CD4-positive, alpha-beta T cell treated with Interleukin-17A for 1 hour (primary cell): ENCODE measurements at regions not wholly inside any gene's neighbourhood (a gene's known extent, or its start where the extent isn't known, plus 50 kb on each side); places are given as distances from the start of the nearest gene placed in this dataset.

Experiments
- DNase-seq: peaks from one replicate; pipeline ENCODE4 v3.0.0-alpha.2; 2020

DNA sequence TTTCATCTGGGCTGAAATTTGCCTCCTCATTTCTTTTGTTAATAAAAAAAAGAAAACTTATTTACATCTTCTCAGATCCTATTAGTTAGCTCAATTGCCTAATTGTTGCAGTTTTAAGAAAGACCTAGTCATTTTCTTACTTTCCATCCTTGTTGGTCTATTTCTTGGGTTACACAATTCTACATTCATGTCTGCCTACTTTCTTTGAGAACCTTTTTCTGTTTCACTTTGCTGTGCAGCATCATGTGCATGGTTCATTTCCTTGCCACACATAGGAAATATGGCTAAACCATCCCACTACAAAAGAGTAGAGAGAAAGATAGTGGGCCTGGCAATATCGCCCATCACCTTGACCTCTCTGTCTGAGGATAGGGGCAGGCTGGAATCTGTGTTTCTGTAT lies 780.7 kb upstream of the FANCL start:
- no peak for DNase-seq

DNA sequence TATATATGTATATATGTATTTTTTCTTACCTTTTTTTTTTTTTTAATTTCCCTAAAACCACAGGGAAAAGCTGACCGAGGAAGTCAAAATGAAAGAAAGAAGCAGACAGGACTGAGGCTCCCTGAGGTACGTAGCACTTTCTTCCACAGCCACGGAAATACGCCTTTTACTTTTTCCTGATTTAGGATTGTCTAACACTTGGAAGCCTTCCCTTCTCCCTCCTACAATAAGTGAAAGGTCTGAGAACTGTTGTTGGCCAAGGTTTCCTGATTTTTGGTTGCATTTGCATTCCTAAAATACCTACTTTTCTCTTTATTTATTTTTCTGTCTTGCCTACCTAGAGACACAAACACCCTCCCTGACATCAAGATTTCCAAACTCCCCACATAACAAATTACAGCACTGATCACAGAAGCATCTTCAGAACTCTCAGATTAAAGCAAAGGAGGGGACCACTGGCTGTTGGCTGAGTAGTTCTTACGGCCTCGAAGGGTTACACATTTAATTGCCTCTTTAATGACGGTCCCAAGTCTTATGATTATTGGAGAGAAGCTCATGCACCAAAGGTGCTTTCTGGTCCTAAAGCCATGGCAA lies 778.5 kb upstream of the FANCL start:
- no peak for DNase-seq

DNA sequence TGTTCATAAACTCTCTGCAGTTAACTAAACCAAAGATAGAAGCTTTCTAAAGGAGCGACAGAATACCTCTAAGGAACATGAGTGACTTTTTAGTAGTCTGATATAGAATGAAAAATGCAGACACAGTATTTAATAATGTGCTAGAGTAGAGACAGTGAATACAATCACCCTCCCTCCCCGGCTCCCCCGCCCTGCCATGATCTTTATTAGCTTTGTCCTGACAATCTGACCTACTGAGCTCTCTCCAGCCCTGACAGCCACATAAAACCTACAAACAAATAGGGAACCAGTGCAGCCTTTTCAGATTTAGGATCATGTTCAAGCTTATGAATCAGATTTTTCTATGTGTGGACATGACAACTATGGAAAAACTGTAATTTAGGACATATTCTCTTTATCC lies 777.6 kb upstream of the FANCL start:
- no peak for DNase-seq

DNA sequence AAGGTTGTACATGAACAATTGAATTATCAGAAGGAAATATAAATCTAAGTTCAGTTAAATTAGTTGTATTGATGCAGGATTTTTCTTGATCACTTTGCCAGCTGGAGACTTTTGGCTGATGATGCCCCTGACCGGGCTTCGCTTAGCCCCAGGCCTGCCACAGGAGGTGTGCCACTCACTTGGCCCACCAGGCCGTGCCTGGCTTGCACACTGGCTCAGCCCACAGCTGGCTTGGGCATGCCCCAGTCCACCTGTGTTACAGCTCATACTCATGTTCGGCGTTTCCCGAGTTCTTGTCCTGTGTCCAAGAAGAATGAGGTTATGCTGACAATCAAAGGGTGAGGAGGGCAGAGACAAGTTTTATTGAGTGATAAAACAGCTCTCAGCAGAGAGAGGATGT lies 773.9 kb upstream of the FANCL start:
- no peak for DNase-seq

DNA sequence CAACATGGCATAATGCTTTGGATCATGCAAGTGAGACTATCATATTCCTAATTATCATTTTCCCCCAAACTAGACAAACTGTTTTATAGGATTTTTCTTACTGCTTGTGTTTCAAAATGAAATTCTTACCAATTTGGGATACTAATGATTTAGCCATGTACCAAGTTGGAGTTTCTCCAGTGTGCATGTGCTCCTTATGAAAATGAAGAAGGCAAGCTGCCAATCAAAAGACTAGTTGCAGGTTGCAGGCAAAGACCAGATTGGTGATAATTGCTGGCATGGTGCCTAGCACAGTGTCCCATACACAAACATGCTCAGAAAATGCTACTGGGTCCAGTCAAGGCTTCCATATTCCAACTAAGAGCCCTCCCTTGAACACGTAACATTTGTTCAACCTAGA lies 771.8 kb upstream of the FANCL start:
- DNase-seq, result no peak

DNA sequence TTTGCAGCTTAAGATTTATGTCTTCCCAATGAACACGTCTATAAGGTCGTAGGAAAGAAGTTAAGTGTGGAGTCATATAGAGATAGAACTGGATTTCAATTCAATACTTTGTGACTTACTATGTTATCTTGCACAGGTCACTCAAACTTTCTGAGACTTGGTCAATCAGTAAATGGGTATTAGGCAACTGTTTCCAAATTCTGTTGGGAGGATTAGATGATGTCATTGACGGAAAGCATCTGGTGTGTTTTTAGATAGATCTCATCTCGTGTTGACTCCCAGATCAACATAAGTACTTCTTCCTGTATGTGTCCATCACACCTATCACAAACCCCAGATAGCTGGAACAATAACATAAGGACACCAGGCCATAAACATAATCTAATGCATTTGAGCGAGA lies 771.1 kb upstream of the FANCL start:
- no peak for DNase-seq

DNA sequence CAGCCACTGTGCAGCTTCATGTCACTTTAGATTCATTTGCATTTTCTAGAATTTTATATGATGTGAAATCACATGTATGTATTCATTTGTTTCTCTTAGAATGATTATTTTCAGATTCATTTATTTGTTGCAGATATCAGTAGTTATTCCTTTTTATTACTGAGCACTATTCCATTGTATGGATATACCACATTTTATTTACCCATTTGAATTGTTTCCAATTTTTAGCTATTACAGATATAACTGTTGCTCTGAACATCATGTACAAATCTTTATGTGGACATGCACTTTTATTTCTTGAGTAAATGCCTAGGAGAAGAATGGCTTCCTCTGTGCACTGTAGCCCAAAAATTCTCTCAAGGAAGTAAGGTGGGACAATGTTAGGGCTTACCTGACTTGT lies 767.8 kb upstream of the FANCL start:
- DNase-seq, result no peak

DNA sequence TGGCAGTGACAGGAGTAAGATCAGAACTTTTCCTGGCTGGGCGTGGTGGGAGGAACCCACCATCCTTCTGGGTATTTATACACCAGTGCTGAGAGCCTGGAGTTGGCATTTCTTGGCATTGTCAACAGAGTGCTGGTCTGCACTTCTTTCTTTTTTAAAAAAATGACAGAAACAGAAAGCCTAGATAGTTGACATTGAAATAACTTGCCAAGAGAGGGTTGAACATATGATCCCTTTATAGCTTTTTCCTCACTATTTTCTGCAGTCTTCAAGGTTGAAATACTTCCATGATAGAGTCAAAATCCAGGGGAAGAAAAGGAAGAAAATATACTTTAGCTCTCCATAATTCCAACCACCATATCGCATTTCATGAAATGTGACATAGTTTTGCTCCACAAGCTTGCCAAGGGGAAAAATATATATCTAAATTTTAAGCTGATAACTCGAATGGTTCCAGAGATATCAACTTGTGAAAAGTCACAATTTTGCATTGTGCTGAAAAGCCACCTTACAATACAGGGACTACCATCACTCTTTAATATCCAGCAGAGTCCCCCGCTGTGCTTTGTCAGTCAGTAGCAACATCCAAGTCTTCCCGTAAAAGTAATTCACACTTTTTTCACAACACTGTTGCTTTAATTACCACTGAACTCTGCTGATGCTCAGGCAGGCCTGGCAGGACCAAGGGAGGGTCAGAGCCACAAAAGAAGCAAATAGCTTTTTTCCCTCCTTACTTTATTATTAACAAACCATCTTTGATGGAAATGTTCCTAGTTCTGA lies 764.9 kb upstream of the FANCL start:
- no peak for DNase-seq

DNA sequence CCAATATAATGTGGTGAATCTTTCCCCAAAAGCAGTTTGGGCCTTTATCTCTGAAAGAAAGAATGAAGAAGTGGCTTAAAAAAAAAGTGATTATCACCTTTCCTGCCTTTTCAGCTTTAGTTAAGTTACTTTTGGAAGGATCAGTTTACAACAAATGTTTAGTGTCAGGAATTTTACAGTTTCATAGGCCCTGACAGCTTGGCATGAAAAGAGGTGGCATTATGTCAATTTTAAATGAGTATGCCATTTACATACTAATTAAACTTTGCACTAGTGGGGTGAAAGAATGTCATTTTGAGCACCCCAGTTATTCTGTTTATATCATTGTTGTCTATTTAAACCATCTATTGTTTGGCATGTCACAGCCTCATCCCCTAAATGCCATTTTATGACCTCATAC lies 763.5 kb upstream of the FANCL start:
- no peak for DNase-seq

DNA sequence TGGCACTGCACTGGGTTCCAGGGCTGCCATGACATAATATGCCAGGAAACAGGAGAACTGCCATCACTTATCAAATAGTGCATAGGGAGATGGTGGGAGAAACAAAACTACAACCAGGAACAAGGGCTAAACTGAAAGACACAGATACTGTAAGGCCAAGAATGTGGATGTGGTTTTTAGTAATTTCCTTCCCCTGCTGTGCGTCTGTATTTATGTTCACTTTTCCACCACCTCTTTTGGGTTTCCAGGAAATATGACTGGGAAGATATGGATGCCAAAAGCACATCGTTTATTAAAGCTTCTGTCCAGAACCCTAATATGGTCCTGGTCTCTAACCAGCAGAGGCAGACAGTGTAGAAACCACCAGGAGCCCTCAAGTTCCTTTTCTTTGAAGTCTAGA lies 759.7 kb upstream of the FANCL start:
- no peak for DNase-seq

DNA sequence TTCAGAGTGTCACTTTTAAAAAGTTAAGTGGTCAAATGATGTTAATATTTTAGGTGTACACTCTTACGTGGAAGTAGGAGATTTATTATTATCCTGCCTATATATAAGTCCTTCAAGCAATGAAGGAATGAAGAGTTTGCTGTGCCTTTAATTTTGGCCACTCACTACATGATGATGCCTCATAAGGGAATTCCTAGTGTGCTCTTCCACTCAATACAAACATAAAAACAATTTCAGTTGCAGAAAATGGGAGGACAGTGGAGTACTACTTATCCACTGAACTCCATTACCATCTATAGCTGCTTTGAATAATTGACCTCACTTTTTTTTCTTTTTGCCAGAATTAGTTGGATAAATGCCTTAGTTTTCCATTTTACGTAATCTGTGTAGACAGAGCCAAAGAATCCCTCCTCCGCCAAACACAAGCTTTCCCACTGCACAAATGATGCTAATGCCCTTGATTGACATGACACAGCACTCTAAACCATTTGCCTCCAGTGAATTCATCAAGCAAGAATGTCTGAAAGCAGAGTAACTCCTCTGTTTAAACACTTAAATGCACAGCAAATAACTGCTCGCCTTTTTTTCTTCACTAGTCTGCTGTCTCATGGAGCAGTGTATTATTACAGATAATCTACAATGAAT lies 751.1 kb upstream of the FANCL start:
- DNase-seq, result no peak

DNA sequence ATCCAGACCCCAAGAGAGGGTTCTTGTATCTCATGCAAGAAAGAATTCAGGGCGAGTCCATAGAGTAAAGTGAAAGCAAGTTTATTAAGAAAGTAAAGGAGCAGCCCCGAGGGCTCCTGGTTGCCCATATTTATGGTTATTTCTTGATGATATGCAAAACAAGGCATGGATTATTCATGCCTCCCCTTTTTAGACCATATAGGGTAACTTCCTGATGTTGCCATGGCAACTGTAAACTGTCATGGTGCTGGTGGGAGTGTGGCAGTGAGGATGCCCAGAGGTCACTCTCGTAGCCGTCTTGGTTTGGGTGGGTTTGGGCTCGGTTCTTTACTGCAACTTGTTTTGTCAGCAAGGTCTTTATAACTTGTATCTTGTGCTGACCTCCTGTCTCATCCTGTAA lies 750.2 kb upstream of the FANCL start:
- no peak for DNase-seq

DNA sequence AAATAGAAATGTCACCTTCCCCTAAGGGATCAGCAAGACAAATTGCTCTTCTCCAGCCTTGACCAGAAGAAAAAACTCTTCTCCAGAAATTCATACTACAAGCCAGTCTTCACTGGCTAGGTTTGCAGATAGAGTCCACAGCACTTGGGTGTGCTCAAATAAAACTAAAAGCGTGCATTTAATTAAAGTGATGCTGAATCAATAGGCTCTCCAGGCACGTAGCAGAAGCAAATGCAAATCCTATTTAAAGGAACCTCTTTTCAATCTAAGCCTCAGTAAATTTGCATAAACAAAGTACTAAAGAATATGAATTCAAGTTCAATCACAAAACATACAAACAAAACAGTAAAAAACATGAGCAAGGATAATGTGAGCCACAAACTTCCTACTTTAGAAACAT lies 744.4 kb upstream of the FANCL start:
- no peak for DNase-seq

DNA sequence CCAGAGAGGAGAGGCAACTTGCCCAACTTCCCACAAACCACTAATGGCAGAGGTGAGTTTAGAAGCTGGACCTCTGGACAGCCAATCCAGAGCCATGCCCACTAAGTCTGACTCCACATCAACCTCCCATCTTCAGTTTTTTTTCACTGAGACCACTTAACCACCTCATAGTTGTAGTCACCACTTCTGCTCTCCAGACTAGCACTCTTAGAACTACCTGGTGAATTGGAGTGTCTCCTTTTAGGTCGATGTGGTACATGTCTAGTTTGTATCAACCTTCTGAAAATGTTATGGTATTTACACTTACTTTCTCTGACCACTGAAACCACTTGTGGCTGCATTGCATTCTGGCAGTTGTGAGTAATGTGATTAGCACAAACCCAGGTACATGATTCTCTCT lies 743.6 kb upstream of the FANCL start:
- no peak for DNase-seq

DNA sequence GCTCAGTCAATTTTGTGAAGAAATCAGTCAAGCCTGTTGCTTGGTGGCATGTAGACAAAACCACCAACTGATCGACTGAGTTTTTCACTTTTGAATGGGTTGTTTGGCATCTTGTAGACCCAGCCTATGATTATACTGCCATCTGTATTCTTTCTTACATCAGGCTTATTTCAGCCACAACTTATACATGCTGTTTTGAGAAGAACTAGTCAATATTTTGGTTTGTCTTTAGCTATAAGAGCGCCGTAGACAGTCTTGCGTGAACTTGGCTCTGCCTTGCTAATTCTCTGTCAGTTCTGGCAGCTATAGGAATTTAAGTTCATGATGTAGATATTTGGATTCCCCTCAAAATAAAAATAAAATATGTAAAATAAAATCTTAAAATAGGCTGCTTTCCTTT lies 742.0 kb upstream of the FANCL start:
- DNase-seq, result no peak

DNA sequence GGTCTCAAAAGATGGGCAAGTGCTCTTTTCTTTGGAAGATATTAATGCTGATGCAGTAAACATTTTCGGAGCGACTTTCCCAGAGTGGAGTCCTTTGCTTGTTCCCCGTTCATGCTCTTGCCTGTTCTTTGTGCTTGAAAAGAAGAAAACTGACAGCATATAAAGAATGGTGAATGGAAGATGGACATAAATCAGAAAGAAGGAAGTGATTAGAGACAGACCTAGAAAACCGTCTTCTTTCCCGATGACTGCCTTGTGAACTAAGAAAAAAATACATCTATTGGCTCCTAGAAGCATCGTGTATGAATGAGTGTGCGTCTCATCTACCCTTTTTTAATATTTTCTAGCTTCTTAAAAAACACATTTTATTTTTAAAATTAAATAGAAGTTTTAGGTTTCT lies 740.1 kb upstream of the FANCL start:
- no peak for DNase-seq

DNA sequence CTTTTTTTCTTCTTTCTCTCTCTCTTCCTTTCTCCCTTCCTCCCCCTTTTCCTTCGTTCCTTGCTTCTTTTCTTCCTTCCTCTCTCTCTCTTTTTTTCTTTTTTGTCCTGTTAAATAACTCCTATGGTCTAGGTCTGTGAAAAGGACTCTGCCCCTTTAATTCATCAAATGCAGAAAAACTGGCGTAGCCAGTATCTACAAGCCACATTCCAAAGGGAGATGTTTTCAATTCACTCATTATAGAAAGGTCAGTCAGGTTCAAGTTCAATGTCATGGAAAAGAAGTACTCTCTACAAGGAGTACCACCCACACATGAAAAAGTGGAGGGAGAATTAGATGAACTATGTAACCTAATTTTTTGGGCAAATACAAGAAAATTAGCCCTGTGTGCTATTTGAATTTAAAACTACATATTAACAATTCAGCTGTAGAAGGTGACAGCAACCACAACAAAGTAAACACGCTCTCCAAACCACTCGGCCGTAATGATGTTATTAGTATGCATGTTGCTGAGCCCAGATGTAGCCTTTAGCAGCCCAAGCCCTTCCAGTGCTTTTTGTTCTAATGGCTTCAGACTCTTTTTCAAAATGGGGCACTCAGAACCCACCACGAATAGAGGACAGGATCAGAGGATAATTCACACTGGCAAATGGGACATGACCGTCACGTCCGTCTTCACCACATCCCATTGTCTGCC lies 735.4 kb upstream of the FANCL start:
- DNase-seq, result no peak

DNA sequence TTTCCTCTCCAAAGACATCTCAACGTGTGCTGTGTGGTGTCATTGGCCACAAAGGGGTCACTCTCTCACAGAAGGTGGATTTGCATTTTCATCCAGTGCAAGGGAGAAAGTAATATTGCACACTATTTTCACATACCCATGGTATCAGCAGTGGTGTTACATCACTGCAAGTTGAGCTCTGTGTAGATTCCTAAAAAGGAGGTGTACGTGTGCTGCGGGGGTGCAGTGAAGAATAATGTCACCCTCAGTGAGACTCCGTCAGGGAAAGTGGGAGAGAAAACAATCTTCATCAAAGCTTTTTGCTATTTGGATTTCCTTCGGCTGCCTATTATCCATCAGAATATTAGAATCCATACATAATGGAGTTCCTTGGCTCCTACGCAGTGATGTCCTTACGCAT lies 733.8 kb upstream of the FANCL start:
- DNase-seq, result no peak

DNA sequence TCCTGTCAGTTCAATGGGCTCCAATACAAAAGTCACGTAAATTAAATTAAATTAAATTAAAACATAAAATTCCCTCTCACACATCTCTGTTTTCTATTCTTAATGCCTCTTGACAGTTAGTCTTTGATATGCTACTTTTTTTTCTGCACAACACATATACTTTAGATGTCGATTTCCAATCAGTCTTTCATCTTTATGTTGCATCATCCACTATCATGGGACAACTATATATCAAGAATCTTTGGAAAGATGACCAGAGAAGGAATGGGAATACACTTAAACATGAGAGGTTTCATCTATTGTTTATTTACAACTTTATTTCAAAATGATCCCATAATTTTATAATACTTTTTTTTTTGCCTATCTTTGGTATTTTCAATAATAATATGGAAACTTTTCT lies 733.3 kb upstream of the FANCL start:
- DNase-seq, result no peak

DNA sequence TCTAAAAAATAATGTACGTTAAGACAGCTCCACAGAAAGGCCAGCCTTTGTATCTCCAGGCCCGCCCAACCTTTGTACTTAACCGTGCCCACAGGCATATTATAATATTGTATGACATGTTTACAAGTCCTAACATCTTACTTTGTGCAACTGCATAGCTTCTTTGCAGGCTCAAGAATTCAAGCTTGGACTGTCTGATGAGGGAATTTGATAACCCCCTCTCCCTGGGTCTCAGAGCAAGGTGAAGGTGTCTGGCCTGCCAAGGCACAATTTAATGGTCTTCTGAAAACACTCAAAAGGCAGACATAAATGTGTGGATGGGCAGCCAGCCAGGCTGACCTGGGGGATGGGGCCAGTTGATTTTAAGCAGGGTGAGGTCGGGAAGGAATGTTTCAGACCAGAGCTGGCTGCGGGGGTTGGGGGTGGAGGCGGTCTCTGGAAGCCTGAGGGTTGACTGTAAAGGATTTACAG lies 732.7 kb upstream of the FANCL start:
- DNase-seq, result no peak

DNA sequence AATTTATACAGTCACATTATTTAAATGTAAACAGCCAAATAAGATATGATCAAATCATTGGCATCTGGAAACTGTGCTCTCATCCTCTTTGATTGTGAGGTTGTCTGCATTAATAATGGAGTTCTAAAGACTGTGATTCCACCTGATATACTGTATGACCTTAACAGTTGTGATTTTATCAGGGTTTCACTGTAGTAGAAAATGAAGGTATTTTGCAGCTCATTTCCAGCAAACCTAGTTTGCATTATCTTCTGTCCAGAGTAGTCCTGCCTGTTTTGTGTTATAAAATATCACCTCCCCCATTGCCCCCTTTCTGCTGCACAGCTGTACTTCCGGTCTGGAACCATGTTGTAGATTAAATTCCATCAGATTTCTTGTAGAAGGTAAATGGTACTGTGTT lies 731.6 kb upstream of the FANCL start:
- DNase-seq, result no peak

DNA sequence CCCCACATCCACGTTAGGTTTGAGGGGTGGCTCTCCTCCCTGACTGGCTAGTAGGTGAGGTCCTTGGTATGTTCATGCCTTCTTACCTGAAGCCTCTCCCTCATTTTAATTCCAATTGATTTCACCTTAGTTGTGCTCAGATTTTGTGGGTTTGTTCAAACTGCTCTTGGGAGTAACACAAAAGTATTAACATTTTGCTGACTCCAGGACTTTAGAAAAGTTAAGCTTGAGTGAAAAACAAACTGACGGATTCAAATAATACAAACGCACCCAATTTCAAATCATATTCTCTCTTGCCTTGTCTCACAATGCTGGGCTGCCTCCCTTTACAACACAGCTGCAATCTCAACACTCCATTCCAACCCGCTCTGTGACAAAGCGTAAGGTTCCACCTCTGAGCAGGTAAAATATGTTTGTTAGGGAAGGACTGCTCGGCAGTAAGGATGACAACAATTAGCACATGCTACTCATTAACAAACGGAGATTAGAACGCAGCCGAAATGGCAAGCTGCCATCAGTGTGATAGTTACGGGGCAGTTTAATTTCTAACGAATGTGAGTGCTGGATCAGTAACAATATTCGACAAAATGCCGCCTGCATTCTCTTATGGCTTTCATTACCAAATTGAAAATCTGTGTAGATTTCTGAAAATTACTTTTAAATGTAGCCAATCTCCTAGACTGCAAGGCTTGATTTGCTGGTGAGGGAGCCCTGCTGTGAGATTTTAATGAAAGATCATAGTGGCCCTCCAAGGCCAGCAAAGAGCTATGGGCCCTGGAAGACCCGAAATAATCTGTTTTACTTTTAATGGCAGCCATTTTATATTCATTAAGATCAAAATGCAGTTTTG lies 730.6 kb upstream of the FANCL start:
- no peak for DNase-seq

DNA sequence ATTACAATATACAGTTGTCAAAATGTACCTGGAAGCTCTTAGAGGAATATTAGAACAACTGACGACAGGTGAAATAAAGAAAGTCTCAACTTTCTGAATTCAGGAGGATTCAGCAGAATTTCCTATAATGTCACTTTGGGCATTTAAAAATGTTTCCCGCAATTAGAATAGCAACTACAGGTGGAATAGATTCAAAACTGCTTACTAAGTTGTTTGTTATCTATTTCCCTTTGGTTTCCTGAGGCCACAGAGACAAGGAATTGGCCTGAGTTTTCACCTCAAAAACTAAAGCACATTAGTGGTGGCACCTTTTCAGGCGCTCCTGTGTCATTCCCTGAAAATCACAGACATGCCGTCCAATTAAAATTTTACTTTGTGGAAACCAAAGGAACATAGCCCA lies 729.2 kb upstream of the FANCL start:
- no peak for DNase-seq
